ENCODE measurements at regions not wholly inside any gene's neighbourhood (a gene's known extent, or its start where the extent isn't known, plus 50 kb on each side); places are given as distances from the start of the nearest gene placed in this dataset.
A peak's percentile ranks its signal among the peaks of the same experiment; 100 is the strongest.
"Not testable (repeated sequence)": the region's sequence is repeated elsewhere in the genome, so short reads cannot be mapped to it uniquely, and the experiment has no call there.

GRCh38 chrX:106220177-106220576, 52.1 kb downstream of the PWWP3B start:
- DNase-seq (ENCODE audit: low read depth) = no peak

GRCh38 chrX:106243376-106243775, 75.3 kb downstream of the PWWP3B start:
- DNase-seq (ENCODE audit: low read depth) = peak; percentile 3

- DNase-seq (ENCODE audit: low read depth) = peak; percentile 62
Observed at GRCh38 chrX:106246511-106246910, 78.4 kb downstream of the PWWP3B start.

DNA sequence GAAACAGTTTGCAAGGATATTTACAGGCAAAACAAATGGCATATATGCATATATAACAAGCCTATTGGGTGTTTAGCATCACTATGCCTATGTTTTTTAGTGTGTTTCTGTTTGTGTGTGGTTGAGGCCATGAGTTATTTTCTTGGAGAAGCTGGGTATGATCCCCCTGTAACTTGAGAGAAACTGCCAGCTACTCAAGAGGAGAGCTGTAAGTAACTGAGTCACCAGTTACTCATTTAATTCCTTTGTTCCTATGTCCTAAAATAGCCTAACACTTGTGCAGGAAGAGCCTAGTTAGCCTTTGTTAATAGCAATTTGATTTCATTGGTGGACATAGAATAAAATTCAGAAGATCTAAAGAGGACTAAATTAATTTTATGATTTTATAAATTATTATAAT, 79.1 kb downstream of the PWWP3B start:
- DNase-seq (ENCODE audit: low read depth) = peak; percentile 79

GRCh38 chrX:106249706-106250379, 81.7 kb downstream of the PWWP3B start:
- DNase-seq (ENCODE audit: low read depth) = no peak

DNA sequence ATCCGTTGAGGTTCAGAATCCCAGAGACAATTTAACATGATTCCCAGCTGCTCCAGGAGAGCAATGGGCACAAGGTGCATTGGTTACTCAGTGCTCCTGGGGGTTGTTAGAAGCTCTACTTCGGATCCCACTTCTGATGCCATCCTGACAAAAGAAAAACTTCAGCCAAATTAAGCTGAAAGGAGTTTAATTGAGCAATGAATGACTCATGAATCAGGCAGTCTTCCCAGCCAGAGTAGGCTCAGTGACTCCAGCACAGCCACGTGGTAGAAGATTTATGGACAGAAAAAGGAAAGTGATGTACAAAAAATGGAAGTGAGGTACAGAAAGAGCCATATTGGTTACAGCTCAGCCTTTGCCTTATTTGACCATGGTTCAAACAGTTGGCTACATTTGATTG, 95.7 kb downstream of the PWWP3B start:
- peak; percentile 75 for DNase-seq (ENCODE audit: low read depth)

GRCh38 chrX:106273947-106274587, 106.0 kb downstream of the PWWP3B start:
- DNase-seq (ENCODE audit: low read depth) = not testable (repeated sequence)

DNA sequence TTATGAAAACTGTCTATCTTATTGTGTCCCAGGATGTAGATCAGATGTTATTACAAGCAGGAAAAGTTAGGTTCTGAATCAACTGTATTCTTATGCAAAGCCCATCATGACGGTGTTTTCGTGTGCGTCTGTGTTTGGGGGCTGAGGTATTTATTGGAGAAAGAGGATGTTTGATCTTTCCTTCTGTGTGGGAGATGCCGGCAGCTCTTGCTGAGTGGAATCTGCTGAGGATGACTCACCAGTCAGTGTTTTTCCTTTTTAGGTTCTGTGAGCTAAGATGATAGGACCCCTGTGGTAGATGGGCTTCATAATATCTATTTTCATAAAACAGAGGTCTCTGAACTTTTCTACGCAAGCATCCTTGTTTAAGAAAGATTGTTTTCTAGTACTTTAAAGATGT, 107.1 kb downstream of the PWWP3B start:
- not testable (repeated sequence) for DNase-seq (ENCODE audit: low read depth)

DNA sequence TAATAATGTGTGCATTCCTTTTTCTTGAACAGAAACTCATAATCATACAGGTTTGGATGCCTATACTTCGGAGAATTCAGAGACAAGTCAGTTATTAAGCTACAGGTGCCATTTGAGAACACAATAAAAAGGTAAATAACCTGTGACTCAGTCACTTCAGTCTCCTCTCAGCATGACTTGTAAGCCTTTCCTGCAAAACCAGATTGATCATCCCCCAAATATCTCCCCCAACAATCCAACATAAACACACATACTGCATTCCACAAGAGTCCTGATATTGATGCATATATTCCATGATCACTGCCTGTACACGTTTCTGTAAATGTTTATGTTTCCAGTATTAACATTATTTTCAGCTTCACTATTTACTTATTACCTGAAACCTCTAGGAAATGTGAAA, 110.8 kb downstream of the PWWP3B start:
- DNase-seq (ENCODE audit: low read depth) = no peak

DNA sequence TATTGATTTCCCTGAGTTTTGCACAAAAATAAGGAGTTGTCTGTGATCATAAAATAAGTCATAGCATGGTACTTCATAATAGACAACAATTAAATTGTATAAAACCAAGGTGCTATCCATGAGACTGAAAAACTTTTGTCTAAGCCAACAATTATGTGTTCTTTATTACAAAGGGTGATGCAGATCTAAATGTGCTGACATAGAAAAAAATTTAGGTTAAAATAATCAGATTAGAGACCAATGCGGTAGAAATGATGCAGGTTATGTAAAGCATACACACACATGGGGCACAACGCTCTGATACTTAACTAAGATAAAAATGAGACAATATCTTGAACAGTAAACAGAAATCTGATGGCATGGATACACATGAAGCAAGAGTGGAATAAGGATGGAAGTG, 113.3 kb downstream of the PWWP3B start:
- DNase-seq (ENCODE audit: low read depth) = no peak

- no peak for DNase-seq (ENCODE audit: low read depth)
Observed at GRCh38 chrX:106283841-106284240, 115.7 kb downstream of the PWWP3B start.

DNA sequence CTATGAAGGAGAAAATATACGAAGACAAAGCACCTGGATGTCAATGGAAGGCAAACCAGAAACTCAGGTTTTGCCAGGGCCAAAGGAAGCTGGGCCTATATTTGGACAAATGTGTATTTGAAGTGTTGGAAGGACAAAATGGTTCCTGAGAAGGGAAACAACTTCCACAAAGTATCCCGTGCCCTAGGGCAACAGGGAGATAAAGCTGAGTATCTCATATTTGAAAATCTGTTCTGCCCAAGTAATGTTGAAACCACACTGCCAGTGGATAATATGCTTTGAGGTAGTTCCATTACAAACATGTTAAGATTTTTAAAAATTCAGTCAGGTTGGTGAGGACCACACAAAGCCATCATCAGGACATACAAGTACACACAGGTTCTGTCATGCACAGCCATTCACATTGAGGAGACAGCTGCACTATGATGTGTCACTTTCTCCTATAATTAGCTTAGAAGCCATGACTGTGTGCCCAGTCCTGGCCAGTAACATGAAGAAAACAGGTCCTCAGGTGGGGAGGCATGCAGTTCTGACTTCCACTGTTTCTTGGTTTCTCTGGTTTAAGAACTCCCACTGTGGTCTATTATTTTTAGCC, 116.4 kb downstream of the PWWP3B start:
- DNase-seq (ENCODE audit: low read depth) = no peak

DNA sequence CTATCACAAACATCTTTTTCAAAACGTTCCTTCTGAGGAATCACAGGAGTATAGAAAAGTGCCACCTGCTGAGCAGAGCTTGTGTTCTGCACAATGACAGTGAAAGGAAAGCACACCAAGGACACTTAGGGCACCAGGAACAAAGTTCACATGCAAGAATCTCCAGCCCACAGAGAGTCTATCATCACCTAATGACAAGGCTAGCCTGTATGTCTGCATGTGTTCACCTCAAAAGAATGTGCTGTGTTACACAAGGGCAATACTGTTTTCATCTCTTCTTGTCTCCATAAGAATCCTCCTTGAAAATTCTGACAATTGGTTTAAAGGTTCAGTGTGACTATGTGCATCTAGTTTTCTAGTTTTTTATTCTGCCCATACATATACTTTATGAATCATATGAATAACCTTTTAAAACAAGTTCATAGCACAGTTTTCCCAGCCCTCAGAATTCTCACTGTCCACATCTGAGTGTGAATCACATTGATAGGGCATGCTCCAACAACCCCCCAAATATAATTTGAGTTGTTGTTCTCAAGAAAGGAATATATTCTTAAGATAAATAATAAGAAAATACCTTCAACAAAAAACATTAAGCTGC, 118.0 kb downstream of the PWWP3B start:
- DNase-seq (ENCODE audit: low read depth) = peak; percentile 51

DNA sequence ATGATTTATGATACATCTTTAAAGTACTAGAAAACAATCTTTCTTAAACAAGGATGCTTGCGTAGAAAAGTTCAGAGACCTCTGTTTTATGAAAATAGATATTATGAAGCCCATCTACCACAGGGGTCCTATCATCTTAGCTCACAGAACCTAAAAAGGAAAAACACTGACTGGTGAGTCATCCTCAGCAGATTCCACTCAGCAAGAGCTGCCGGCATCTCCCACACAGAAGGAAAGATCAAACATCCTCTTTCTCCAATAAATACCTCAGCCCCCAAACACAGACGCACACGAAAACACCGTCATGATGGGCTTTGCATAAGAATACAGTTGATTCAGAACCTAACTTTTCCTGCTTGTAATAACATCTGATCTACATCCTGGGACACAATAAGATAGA, 122.7 kb downstream of the PWWP3B start:
- DNase-seq (ENCODE audit: low read depth) = not testable (repeated sequence)

DNA sequence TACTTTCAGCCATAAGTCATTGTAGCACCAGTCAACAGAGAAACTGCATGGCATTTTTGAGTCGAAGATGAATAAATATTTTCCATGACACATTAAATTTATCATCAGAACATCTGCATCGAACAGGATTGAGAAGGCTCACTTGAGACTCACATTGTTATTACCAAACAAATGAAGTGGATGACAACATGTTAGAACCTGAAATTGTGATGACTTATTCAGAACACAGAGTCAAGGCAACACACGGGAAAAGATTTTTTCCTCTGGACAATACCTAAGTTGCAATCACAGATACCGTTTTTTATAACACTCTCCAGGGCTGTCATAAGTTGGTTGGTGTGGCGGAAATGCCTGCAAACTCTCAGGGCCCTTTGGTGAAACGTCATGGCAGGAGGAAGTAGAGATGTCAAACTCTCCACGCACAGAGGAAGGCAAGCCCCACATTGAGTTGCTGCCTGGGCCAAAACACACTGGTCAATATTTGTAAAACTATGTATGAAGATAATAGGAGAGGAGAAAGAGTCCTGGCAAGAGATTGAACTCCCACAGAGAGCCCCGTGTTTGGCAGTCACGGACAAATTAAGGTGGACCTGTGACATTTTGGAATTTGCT, 123.8 kb downstream of the PWWP3B start:
- DNase-seq (ENCODE audit: low read depth) = not testable (repeated sequence)

DNA sequence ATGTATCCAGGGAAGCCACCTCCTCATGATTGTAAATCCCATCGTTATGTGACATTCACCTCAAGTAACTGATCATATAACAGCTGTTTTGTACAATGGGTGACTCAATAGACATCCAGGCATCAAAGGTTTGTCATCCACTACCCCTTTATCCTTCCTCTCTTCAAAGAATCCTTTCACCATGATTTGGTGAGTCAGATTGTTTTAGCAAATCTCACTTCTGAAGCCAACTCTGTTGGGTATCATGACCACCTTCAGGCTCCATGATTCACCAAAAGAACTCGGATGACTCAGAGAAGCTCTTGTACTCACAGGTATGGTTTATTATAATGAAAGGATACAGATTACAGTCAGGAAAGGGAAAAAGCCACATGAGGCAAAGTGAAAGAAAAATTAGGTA, 132.1 kb downstream of the PWWP3B start:
- DNase-seq (ENCODE audit: low read depth) = peak; percentile 94

GRCh38 chrX:106300656-106301055, 132.6 kb downstream of the PWWP3B start:
- DNase-seq (ENCODE audit: low read depth) = no peak

- peak; percentile 82 for DNase-seq (ENCODE audit: low read depth)
Observed at GRCh38 chrX:106302304-106302703, 134.2 kb downstream of the PWWP3B start.

GRCh38 chrX:106306391-106306947, 138.4 kb downstream of the PWWP3B start:
- DNase-seq (ENCODE audit: low read depth) = no peak

- DNase-seq (ENCODE audit: low read depth) = no peak
Observed at GRCh38 chrX:106323357-106323756, 155.3 kb downstream of the PWWP3B start.

GRCh38 chrX:106331606-106332005, 163.5 kb downstream of the PWWP3B start:
- no peak for DNase-seq (ENCODE audit: low read depth)

- no peak for DNase-seq (ENCODE audit: low read depth)
Observed at GRCh38 chrX:106341823-106342222, 173.7 kb downstream of the PWWP3B start.

Measured in HT1080 (cell line).